H1 (cell line): ENCODE measurements at regions not wholly inside any gene's neighbourhood (a gene's known extent, or its start where the extent isn't known, plus 50 kb on each side); places are given as distances from the start of the nearest gene placed in this dataset.

Experiments used
- CTCF ChIA-PET: fragments of 300-600 bp; sonication (Branson Sonifier 250); formaldehyde crosslinking; loops from one replicate; lab custom pipeline; 2021; ENCODE audit not compliant: partially characterized antibody; lab: Charles Lee
- POLR2A ChIA-PET: fragments of 300-600 bp; sonication (Branson Sonifier 250); formaldehyde crosslinking; loops from one replicate; lab custom pipeline; 2021; ENCODE audit warnings: inconsistent platforms; ENCODE audit not compliant: partially characterized antibody; lab: Charles Lee
- DNase-seq, 2 experiments: peaks; one replicate each; pipeline versions ENCODE4 v3.0.0 to v3.0.0-alpha.2; 2010 to 2022; ENCODE audit warnings: low spot score in 2 of 2, low read depth in 1 of 2, mixed read lengths in 1 of 2
- FAIRE-seq: peaks from 2 replicates; lab custom pipeline; 2011; peaks lifted over from hg19 to GRCh38; lab: Jason Lieb, UNC
- H2AFZ ChIP-seq: 2 replicates; pipeline ENCODE4 v1.8.1; 2012; ENCODE audit warnings: low read length, inconsistent platforms
- H2AK5ac ChIP-seq: 2 replicates; pipeline ENCODE4 v1.6.1; 2013; ENCODE audit warnings: low read depth, low read length
- H2BK120ac ChIP-seq: replicated peaks from 2 replicates; pipeline ENCODE3; 2013; ENCODE audit warnings: low read depth, low read length, inconsistent platforms
- H2BK12ac ChIP-seq: 2 replicates; pipeline ENCODE4 v1.6.1; 2013; ENCODE audit warnings: low read depth, low read length
- H2BK15ac ChIP-seq: 2 replicates; pipeline ENCODE4 v1.6.1; 2013; ENCODE audit warnings: low read length
- H2BK20ac ChIP-seq: 2 replicates; pipeline ENCODE4 v1.6.1; 2013; ENCODE audit warnings: low read length
- H2BK5ac ChIP-seq: 2 replicates; pipeline ENCODE4 v1.6.1; 2013; ENCODE audit warnings: low read depth, low read length
- H3K14ac ChIP-seq: 2 replicates; pipeline ENCODE4 v1.6.1; 2013; ENCODE audit warnings: inconsistent platforms; ENCODE audit not compliant: insufficient read length
- H3K18ac ChIP-seq: 2 replicates; pipeline ENCODE4 v1.6.1; 2013; ENCODE audit warnings: low read length; ENCODE audit errors: extremely low read depth
- H3K23ac ChIP-seq: 2 replicates; pipeline ENCODE4 v1.6.1; 2013; ENCODE audit warnings: inconsistent platforms; ENCODE audit not compliant: insufficient read length
- H3K23me2 ChIP-seq: 2 replicates; pipeline ENCODE4 v1.6.1; 2013; ENCODE audit warnings: low read depth, low read length
- H3K27ac ChIP-seq: 2 replicates; pipeline ENCODE4 v1.6.1; 2011; ENCODE audit warnings: low read depth, low read length, inconsistent platforms
- H3K27me3 ChIP-seq, 4 experiments: replicated peaks in 1 of 4; 1 replicate in 1 of 4; 2 replicates in 3 of 4; pipeline versions ENCODE4 v1.6.1 to v1.8.1; 2011 to 2013; ENCODE audit warnings: low read length in 3 of 4, mild to moderate bottlenecking in 3 of 4, inconsistent platforms in 2 of 4, mixed read lengths in 2 of 4, moderate library complexity in 1 of 4; ENCODE audit not compliant: control insufficient read depth in 3 of 4, insufficient read depth in 3 of 4; ENCODE audit errors: extremely low read depth in 1 of 4
- H3K36me3 ChIP-seq, 4 experiments: 2 replicates each; pipeline versions ENCODE4 v1.6.1 to v1.8.1; 2011 to 2013; ENCODE audit warnings: mild to moderate bottlenecking in 4 of 4, low read length in 3 of 4, moderate library complexity in 2 of 4, control low read depth in 1 of 4, inconsistent platforms in 1 of 4; ENCODE audit not compliant: insufficient read depth in 4 of 4, control insufficient read depth in 2 of 4
- H3K4ac ChIP-seq: replicated peaks from 2 replicates; pipeline ENCODE3; 2013; ENCODE audit warnings: low read length, low read depth, mixed read lengths, inconsistent platforms; ENCODE audit not compliant: insufficient read length
- H3K4me1 ChIP-seq, 4 experiments: replicated peaks in 1 of 4; 1 replicate in 1 of 4; 2 replicates in 3 of 4; pipeline versions ENCODE4 v1.6.1 to v1.8.1; 2011 to 2013; ENCODE audit warnings: low read length in 3 of 4, inconsistent platforms in 2 of 4, mixed read lengths in 1 of 4; ENCODE audit not compliant: insufficient read depth in 4 of 4, control insufficient read depth in 3 of 4
- H3K4me2 ChIP-seq, 2 experiments: 2 replicates each; pipeline versions ENCODE4 v1.6.1 to v1.8.1; 2011 to 2013; ENCODE audit warnings: low read depth in 2 of 2, low read length in 2 of 2, control low read depth in 1 of 2, inconsistent platforms in 1 of 2, mild to moderate bottlenecking in 1 of 2; ENCODE audit not compliant: insufficient read depth in 1 of 2
- H3K4me3 ChIP-seq, 4 experiments: fragments of 200-600, 300-600 bp in 1 of 4; sonication (generic), shearing (Covaris generic), sonication (Bioruptor Twin) in 1 of 4; 2 replicates each; pipeline versions ENCODE4 v1.5.1 to v1.8.1; 2011 to 2016; ENCODE audit warnings: low read length in 4 of 4, low read depth in 3 of 4, control low read depth in 2 of 4, inconsistent platforms in 2 of 4, mild to moderate bottlenecking in 2 of 4, mixed read lengths in 1 of 4, moderate library complexity in 1 of 4; ENCODE audit not compliant: insufficient read depth in 2 of 4; ENCODE audit errors: extremely low read depth in 1 of 4
- H3K56ac ChIP-seq: replicated peaks from 2 replicates; pipeline ENCODE3; 2013; ENCODE audit warnings: low read depth, mild to moderate bottlenecking, mixed read lengths, low read length, inconsistent platforms; ENCODE audit not compliant: insufficient read length
- H3K79me1 ChIP-seq: 2 replicates; pipeline ENCODE4 v1.6.1; 2013; ENCODE audit warnings: low read depth, low read length, control low read depth
- H3K79me2 ChIP-seq, 2 experiments: 2 replicates each; pipeline versions ENCODE4 v1.6.1 to v1.8.1; 2012 to 2013; ENCODE audit warnings: low read length in 2 of 2, mild to moderate bottlenecking in 2 of 2, inconsistent platforms in 1 of 2; ENCODE audit not compliant: insufficient read depth in 2 of 2, control insufficient read depth in 1 of 2
- H3K9ac ChIP-seq, 4 experiments: replicated peaks in 1 of 4; 1 replicate in 1 of 4; 2 replicates in 3 of 4; pipeline versions ENCODE4 v1.6.1 to v1.8.1; 2011 to 2013; ENCODE audit warnings: low read depth in 3 of 4, low read length in 3 of 4, control low read depth in 2 of 4, mild to moderate bottlenecking in 2 of 4, moderate library complexity in 2 of 4, inconsistent platforms in 1 of 4; ENCODE audit errors: extremely low read depth in 1 of 4
- H3K9me3 ChIP-seq, 2 experiments: 2 replicates each; pipeline versions ENCODE4 v1.6.1 to v1.8.1; 2012 to 2013; ENCODE audit warnings: mild to moderate bottlenecking in 2 of 2, moderate library complexity in 2 of 2, control low read depth in 1 of 2, inconsistent platforms in 1 of 2, low read depth in 1 of 2, low read length in 1 of 2, mixed read lengths in 1 of 2; ENCODE audit not compliant: insufficient read depth in 2 of 2
- H4K20me1 ChIP-seq, 2 experiments: replicated peaks in 1 of 2; 2 replicates each; pipeline versions ENCODE3 to v1.8.1; 2011 to 2013; ENCODE audit warnings: inconsistent platforms in 2 of 2, low read length in 2 of 2, mild to moderate bottlenecking in 1 of 2; ENCODE audit not compliant: insufficient read depth in 2 of 2, control insufficient read depth in 1 of 2
- H4K5ac ChIP-seq: 2 replicates; pipeline ENCODE4 v1.6.1; 2013; ENCODE audit warnings: low read length, low read depth, mixed read lengths, inconsistent platforms; ENCODE audit not compliant: insufficient read length
- H4K8ac ChIP-seq: 2 replicates; pipeline ENCODE4 v1.8.0; 2013; ENCODE audit warnings: mild to moderate bottlenecking, moderate library complexity, low read length, inconsistent platforms; ENCODE audit not compliant: insufficient read depth; ENCODE audit errors: extremely low read depth
- H4K91ac ChIP-seq: replicated peaks from 2 replicates; pipeline ENCODE3; 2013; ENCODE audit warnings: low read length, mixed read lengths, inconsistent platforms; ENCODE audit not compliant: insufficient read length
- CEBPB ChIP-seq: IDR thresholded peaks from 2 replicates; pipeline ENCODE4 v1.6.1; 2012; ENCODE audit warnings: low read depth, low read length
- CHD1 ChIP-seq: IDR thresholded peaks from 2 replicates; pipeline ENCODE4 v1.6.1; 2012; ENCODE audit warnings: low read depth, low read length, improper control_type of control experiment
- HDAC6 ChIP-seq: IDR thresholded peaks from one replicate; pipeline ENCODE4 v1.7.1; 2012; ENCODE audit warnings: low read depth, mild to moderate bottlenecking, inconsistent platforms, low read length, moderate library complexity
- JUN ChIP-seq: IDR thresholded peaks from 2 replicates; pipeline ENCODE4 v1.6.1; 2011; ENCODE audit warnings: low read depth, mild to moderate bottlenecking, improper control_type of control experiment, low read length
- PHF8 ChIP-seq: fragments of 200-600 bp; sonication (generic); conservative IDR thresholded peaks from 2 replicates; pipeline ENCODE4 v1.7.1; 2012; ENCODE audit warnings: low read depth, mild to moderate bottlenecking, inconsistent platforms, low read length, moderate library complexity
- SAP30 ChIP-seq: fragments of 300-600 bp; sonication (generic); IDR thresholded peaks from 2 replicates; pipeline ENCODE4 v1.7.1; 2012; ENCODE audit warnings: low read length, moderate library complexity, mild to moderate bottlenecking, inconsistent platforms; ENCODE audit not compliant: insufficient read depth, insufficient replicate concordance
- SP1 ChIP-seq: IDR thresholded peaks from 2 replicates; pipeline ENCODE4 v1.6.1; 2011; ENCODE audit warnings: low read depth, low read length
- SP4 ChIP-seq: IDR thresholded peaks from 2 replicates; pipeline ENCODE4 v1.6.1; 2012; ENCODE audit warnings: low read length, inconsistent platforms
- WGBS, 2 experiments: shearing (Covaris generic) in 1 of 2; methylation state at CpG; one replicate each; pipeline versions ENCODE4 v1.1.6 to v1.1.7; 2013 to 2015; ENCODE audit warnings: low lambda C conversion rate in 2 of 2, mixed read lengths in 2 of 2, inconsistent platforms in 1 of 2, low coverage in 1 of 2, missing lambda C conversion rate in 1 of 2; ENCODE audit not compliant: insufficient replicate concordance in 2 of 2, insufficient coverage in 1 of 2, insufficient read length in 1 of 2; ENCODE audit errors: extremely low coverage in 1 of 2, missing lambda C conversion rate in 1 of 2; 5-methylcytosine and 5-hydroxymethylcytosine counted together
- TF ChIP-seq, protein P1 (sequence below): IDR thresholded peaks from 2 replicates; pipeline ENCODE4 v1.6.1; 2011; ENCODE audit warnings: low read length, improper control_type of control experiment

DNA sequence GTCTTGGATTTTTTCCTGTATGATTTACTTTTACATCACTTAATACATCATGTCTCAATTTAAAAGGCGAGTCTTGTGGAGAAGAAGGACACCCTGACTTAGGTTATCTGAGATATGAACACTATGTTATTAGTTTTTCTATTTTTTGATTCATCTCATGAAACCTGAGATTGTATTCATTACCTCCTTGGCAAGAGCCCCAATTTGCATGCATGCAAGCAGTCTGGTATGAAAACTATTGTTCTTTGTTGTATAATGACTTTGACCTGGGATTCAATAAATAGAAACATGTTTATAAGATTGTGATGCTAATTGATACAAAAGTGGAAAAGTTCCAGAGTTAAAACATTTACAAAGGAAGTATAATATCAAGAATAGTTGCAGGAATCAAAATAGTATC lies 576.1 kb downstream of the NOVA1 start:
- Histone ChIP-seq H4K20me1 (no peaks in the 10 kb centered on the region), H3K23me2 (no peaks in the 10 kb centered on the region), H3K9me3 (no peaks in the 10 kb centered on the region), H3K36me3 (no peaks in the 10 kb centered on the region), H3K14ac (no peak overlapping the region), H2AK5ac (no peak overlapping the region), H3K4ac (no peak overlapping the region), H3K79me1 (no peaks in the 10 kb centered on the region), H3K23ac (no peak overlapping the region), H3K27me3 (no peaks in the 10 kb centered on the region), H2BK12ac (no peak overlapping the region), H3K4me1 (peaks cover 0 to 4% (median 3%) of the 10 kb centered on the region in 4 experiments; a peak in 2 of 7 replicates), H3K56ac (no peak overlapping the region), H3K18ac (no peak overlapping the region), H2BK120ac (no peak overlapping the region), H4K5ac (no peak overlapping the region), H3K9ac (no peak overlapping the region), H3K79me2 (no peaks in the 10 kb centered on the region), H2BK15ac (no peak overlapping the region), H3K4me2 (no peak overlapping the region), H2AFZ (no peak overlapping the region), H3K27ac (no peak overlapping the region), H4K8ac (no peak overlapping the region), H2BK5ac (no peak overlapping the region), H4K91ac (no peak overlapping the region), H3K4me3 (no peak overlapping the region), H2BK20ac (no peak overlapping the region)
- FAIRE-seq (no peak), DNase-seq (no peak)
- CTCF ChIA-PET, result no interaction called here
- POLR2A ChIA-PET, result no interaction called here
- WGBS, 2 experiments, result 100% methylated on average over 1 of the region's 1 CpG; no CpG with 5 or more reads in 1 of the 2 experiments
- TF ChIP-seq SP1 (no peak), PHF8 (no peak), HDAC6 (no peak), SP4 (no peak), JUN (no peak), SAP30 (no peak), CEBPB (no peak), CHD1 (no peak)
- TF ChIP-seq, protein P1, sequence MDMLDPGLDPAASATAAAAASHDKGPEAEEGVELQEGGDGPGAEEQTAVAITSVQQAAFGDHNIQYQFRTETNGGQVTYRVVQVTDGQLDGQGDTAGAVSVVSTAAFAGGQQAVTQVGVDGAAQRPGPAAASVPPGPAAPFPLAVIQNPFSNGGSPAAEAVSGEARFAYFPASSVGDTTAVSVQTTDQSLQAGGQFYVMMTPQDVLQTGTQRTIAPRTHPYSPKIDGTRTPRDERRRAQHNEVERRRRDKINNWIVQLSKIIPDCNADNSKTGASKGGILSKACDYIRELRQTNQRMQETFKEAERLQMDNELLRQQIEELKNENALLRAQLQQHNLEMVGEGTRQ, result no peak
